HG02884 (cell line): ENCODE measurements at regions not wholly inside any gene's neighbourhood (a gene's known extent, or its start where the extent isn't known, plus 50 kb on each side); places are given as distances from the start of the nearest gene placed in this dataset.
"Not testable (repeated sequence)": the region's sequence is repeated elsewhere in the genome, so short reads cannot be mapped to it uniquely, and the experiment has no call there.

Source experiments
- ATAC-seq: cut with Tn5 transposase; IDR thresholded peaks from one replicate; pipeline ENCODE4 v1.9.1; 2021; ENCODE audit warnings: mild to moderate bottlenecking, moderate library complexity; ENCODE audit not compliant: unreplicated experiment

DNA sequence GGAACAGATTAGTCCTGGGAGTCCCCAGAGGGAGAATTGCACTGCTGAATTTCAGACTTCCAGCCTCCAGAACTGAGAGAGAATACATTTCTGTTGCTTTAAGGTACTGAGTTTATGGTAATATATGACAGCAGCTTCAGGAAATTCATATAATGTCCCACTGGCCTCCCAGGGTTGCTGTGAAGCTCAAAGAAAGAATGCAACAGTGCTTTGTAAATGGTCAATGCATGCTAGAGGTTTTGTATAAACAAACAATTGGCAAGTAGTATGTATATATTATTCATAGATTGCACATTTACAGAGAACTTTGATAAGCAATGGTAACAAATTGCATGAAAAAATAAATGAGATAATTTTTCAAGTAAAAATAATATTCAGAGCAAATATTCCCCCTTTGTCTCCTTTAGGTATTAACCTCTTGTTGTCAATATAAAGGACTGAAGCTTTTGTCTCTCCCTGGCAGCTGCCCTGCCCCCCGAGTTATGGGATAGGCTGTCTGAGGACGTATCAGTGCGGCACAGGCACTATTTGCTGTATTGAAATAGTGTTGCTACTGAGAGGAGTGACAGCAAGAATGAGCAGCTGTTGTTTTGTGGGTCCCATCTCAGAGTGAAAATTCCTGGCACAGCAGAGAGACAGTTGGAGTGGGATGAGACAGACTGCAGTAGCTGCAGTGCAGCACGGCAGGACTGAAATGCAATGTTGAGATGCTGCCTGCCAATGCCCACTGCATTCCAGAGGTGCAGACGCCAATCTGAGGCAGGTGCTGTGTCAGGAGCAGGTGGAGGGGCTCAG is 194.2 kb upstream of the GLRA1 start:
- ATAC-seq = no peak

DNA sequence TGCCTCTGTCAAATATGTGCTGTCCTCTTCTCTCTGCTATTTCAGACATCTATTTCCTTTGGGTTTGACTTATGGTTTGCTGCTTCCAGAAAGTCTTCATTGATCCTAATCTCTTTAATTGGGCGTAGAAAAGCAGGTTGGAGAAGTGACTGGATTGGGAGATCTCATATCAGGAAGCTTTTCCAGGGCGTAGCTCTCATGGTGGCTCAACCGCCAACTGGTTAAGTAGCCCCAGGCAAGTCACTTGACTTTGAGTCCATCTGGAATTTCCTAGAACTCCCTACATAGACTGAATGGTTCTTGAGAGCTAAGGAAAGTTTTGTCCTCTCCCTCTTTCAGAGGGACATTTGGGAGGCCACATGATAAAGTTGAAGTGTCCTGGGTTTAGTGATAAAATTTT is 192.3 kb upstream of the GLRA1 start:
- no peak for ATAC-seq

DNA sequence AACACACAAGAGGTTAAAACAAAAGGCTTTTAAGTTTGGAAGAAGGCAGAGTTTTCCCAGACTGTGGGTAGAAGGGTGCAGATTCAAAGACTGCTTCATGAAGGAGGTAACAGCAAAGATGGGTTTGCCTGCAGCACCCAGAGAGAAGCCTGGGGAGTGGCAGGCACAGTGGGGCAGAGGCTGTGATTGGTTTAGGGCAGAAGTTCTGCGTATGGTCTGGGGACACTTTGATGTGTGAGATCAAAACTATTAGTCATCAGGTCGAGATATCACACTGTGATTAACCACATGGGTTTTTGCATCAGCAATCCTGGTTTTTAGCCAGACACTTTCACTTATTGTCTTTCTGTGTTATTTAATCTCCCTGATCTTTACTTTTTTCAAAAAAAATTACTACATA is 188.8 kb upstream of the GLRA1 start:
- ATAC-seq = no peak

DNA sequence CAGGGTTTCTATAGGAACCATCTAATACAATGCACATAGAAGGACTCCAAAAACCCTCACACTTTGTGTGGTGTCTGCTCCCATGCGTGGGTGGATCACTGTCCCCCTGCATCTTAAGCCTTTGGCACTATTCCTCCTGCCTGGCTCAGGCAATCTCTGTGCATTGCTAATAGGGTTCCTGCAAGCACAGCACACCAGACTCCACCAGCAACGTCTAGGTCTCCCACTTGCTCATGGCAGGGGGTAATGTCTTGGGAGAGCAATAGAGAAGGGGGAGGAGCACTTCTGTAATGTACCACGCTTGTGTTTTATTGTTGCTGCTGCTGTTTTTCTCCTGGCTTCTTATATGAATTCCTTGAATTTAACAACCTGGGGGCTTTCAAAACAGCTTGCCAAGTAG is 182.6 kb upstream of the GLRA1 start:
- no peak for ATAC-seq

DNA sequence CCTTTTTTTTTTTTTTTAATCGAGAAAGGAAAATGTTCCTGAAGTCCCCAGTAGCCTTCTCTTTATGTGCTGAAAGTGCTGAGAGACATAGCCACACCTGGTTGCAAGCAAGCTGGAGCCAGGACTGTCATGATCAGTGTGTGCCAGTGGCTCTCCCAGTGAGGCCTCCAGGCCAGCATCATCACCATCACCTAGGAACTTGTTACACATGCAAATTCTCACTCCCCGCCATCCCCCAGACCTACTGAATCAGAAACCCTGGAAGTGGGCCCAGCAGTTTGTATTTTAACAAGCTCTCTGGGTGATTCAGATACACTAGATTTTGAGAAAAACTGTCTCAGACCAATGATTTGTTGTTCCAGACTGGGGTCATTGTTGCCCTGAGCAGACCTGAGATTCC is 181.9 kb upstream of the GLRA1 start:
- no peak for ATAC-seq

DNA sequence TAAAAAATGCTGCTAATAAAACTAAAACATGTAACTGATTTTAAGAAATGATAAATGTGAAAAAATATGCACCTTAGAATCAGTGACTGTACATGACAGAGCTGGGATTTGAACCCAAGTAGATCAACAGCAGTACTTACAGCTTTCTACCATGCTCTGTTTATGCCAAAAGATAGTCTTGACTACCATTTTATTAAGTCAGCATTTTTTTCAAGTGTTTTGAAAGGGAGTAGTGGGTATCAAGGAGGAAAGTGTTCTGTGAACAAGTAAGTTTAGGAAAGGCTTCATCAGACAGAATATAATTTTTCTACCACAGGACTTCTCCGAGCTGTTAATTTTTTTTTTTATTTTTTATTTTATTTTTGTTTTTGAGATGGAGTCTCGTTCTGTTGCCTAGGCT is 180.4 kb upstream of the GLRA1 start:
- ATAC-seq = no peak

DNA sequence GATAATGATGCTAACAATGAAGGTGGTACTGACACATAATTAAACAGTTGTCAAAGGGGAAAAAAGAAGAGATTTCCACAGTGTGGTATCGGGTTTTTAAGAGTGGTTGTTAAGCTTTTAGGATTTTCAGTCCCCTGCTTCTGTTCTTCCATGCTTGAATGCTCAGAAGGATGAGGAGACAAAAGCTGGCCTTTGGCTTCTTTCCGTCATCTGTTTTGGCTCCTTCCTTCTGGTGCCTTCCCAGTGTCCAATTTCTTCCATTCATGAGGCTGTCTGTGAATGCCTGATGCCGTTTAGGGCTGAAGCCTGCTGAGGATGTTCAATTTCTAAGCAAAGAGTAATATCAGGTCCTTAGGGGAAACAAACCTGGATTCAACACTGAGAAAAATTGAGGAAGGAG is 179.6 kb upstream of the GLRA1 start:
- no peak for ATAC-seq

DNA sequence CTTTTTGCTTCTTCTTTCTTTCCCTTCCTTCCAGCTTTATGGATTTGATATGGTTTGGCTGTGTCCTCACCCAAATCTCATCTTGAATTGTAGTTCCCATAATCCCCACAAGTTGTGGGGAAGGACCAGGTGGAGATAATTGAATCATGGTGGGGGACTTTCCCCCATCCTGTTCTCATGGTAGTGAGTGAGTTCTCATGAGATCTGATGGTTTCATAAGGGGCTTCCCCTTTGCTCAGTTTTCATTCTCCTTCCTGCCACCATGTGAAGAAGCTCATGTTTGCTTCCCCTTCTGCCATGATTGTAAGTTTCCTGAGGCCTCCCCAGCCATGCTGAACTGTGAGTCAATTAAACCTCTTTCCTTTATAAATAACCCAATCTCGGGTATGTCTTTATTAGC is 178.3 kb upstream of the GLRA1 start:
- not testable (repeated sequence) for ATAC-seq

DNA sequence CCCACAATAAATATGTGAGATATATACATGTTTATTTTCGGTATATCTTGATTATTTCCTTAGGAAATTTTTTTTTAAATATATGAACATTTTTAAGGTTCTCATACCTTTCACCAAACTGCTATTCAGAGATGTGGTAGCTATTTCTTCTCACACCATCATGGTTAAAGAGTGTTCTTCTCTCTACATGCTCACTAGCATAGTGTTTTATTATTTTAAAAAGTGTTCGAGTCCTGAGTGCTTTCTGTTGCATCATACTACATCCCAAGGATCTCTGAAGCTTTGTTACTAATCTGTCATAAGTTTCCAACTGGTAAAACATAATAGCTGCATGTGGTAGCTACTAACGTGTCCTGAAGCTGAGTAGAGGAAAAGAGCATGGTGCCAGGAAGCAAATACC is 177.4 kb upstream of the GLRA1 start:
- ATAC-seq = no peak

DNA sequence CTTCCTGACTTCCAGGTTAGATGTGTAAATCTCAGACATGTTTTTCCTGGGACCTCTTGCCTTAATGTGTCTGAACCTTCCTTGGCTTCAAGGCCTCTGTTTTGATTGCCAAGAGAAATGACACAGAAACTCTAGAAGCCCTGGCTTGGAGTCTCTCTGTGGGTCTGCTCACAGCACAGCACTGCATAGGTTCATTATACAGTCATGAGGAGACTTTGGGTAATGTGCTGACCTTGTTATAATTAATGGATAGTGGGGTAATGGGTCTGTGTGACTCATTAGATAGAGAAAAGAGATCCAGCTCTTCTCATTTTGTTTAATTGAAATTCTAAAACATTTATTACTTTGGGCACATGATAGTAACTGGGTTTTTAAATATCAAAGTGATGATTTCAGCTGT is 175.8 kb upstream of the GLRA1 start:
- no peak for ATAC-seq

DNA sequence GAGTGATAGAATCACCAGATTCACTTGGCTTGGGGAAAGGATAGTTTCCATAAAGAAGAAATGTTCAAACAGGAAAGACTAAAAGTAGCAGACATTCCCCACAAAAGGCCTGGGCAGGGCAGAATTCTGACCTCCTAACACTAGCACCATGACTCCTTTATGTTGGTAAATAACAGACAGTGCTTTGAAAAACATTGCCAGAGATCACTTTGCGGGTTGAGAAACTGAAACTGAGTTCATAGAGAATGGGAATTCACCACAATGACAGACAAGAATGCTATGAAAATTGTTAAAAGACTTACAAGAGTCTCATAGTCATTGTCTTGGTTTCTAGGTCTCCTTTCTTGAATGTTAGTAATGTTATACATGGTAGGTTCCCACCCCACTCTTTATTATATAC is 172.5 kb upstream of the GLRA1 start:
- ATAC-seq = no peak

DNA sequence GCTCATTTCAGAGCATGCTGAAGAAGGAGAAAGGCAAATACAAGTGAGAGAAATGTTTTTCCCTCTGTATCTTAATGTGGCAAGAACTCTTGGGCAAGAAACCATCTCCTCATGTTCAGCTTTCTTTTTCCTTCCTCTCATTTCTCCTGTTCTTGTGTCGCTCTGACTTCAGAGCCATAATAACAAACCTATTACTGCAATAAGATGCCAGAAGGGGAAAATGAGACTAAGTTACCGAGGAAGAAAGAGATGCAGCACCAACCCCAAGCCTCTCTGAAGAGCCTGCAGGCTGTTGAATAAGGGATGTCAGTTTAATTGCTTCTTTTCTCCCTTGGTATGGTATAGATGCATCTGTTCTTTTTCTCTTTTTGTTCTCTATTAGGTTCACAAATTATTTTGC is 170.1 kb upstream of the GLRA1 start:
- no peak for ATAC-seq

DNA sequence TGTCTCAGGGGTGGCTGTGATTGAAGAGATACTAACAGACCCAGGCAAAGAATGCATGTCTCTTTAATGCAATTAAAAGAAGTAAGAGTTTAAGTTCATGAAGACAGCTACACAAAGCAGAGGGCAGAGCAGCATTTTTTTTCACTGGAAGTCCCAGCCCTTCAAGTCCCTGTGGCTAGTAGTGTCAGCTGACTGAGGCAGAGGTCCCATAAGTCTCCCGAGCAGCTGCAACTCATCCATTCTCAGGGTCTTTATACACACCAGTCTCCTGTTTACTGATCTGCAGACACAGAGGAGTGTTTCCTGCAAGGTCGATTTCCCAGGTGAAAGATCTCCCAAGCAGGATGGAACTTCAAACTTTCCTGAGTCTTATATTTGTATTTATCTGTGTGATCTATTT is 169.4 kb upstream of the GLRA1 start:
- ATAC-seq = no peak

DNA sequence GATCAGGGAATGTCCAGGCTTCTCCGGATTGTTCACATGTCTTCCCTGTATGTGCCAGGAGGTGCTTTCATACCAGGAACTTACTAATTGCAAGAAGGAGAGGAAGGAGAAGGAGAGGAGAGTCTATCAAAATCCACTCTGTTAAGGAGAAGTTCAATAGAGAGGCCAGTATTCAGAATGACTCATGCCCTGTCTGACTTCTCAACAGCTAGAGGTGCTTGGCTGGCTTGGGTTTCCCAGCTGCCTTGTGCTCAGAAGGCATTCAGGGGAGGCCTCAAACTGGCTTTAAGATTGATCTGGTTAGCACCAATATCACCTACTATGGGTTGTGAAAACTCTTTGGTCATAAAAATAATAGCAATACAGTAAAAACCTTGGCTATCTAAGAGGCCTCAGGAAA is 167.9 kb upstream of the GLRA1 start:
- no peak for ATAC-seq

DNA sequence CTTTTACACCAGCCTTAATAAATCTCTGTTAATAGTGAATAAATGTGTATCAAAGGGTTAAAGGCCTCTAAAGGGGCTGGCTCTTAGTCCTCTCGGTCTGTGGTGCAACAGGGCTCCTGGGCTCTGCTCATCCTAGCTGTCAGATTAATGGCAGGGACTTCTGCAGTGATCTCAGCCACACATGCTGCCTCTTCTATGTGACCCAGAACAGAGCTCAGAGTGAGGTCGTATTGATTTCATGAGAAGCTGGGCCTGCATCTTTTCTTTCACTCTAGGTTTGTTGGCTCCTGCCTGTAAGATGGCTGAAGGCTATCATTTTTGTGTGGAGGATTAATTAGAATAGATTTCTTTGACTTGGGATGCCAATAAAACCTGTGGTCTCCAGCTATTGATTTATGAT is 165.0 kb upstream of the GLRA1 start:
- no peak for ATAC-seq

DNA sequence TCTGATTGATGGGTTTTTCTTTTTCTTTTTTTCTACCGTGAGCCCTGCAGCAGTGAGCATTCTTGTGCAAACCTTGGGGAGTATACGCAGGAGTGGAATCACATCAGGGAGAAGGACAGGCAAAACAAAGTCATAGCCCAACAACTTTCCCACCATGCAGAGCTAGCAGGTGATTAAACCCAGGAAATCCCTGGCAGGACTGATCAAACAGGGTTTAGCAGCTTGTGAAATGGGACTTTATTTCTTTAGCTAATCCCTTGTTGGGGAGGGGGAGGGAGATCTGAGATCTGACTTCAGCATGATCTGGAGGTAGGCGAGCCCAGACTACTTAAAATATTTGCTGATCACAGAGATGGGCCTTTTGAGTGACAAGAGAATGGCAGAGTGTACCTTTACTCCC is 162.0 kb upstream of the GLRA1 start:
- ATAC-seq = no peak

DNA sequence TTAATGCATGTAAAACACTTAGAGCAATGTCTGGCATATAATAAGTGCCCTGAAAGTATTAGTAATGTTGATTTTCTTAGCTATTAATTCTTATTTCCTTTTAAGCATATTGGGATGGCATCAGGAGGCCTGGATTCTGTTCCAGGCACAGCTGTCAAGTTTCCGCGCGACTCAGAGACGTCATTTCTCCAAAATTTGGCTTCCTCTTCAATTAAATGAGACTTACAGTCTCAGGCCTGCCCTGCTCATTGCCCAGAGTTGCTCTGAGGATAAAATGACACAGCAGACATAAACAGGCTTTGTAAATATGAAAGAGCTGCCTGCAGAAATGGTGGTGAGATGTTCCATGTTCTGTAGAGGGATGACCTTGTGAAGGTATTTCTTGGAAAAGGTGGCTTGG is 159.8 kb upstream of the GLRA1 start:
- no peak for ATAC-seq

DNA sequence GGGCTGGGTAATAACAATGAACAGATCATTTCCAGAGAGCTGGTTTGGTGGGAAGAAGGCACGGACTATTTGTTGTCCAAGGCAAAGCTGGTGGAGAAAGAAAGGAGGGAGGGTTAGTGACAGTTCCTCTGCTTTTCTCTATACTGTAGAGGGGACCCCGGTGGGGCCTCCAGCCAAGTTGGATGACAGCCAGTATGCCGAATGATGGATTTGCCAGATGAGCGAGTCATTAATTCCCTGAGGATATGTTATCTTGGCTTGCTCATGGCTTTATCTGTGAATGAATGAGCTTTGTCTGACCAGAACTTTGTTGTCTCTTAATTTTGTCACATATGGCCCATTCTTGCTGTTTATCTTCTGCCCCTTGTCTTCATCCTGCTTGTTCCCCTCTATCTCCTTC is 158.6 kb upstream of the GLRA1 start:
- ATAC-seq = no peak

DNA sequence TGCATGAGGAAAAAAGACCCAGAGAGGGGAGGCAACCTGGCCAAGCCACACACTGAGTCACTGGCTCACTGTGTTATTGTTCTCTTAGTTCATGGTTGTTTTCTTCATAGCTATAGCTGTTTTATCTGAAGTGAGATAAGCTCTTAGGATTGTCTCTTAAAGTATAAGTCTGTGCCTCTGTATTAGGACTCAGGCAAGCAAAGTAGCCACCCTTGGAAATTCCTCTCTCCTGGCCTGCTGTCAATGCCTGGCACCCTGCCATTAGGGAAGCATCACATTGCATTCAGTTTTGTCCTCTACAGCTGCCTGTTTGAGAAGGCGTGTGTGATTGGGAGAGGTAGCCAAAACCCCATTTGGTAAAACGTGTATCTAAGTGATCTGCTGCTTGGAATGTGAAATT is 147.4 kb upstream of the GLRA1 start:
- ATAC-seq = no peak

DNA sequence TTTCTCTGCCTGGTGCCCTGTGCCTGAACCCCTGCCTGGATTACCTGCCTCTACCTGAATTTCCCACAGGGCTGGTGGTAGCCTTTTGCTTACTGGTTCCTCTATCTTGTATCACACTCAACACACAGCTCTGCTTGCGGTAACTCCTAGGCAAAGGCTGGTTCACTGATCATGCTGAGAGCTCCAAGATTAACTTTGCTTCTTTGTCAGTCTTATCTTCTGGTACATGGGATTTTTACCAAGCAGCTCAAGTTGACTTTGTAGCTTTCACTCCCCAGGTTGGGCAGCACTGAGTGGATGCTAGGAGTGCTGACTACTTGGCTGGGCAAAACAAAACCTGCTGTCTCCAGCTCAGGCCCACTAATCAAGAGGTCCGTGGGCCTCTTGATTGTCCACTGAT is 145.9 kb upstream of the GLRA1 start:
- ATAC-seq = no peak

DNA sequence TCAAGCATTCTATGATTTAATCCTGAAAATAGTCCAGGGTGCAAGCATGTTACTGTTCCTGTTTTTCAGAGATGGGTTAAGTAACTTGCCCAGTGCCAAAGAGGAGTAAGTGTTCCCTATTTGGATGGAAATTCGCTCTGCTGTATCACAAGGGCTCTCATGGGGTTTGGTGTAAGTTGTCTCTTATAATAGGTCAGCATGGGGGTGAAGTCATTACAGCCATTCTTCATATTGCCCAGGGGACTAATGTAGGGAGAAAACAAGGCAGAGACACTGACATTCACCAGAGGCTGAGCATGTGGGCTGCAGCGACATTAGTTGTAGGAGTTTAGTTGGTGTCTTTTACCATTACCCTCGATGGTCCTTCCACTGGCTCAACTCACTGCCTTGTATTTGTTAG is 142.1 kb upstream of the GLRA1 start:
- no peak for ATAC-seq

DNA sequence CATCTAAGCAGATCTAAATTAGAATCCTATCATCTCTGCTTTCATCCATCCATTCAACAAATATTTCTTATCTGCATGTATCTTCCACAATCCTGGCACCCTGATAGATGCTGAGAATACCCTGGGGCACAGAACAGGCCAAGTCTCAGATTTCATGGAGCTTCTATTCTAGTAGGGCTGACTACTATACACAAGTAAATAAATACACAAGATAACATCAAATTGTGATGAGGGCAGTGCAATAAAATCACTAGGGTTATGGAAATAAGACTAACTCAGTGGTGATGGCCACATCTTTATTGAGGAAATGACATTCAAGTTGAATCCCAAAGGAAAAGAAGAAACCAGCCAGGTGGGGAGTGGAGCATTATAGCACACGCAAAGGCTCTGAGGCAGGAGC is 138.4 kb upstream of the GLRA1 start:
- no peak for ATAC-seq

DNA sequence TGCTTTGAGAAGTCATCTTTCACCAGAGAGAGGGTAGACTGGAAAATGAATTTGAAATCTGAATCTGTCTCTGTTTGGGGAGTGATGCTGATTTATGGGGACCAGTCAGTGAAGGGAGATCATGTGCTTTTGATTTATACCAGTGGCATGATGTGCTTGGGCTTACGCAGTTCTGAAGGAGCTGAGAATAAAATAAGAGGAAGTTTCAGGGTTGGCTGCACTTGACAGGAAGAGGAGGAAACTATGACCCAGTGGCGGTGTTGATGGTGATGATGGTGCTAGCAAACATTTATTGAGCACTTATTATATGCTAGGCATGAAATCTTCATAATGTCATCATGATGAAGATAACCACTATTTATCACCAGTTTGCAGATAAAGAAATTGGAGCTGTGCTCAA is 136.4 kb upstream of the GLRA1 start:
- peak; percentile 66 for ATAC-seq
